ENCODE measurements at regions not wholly inside any gene's neighbourhood (a gene's known extent, or its start where the extent isn't known, plus 50 kb on each side); places are given as distances from the start of the nearest gene placed in this dataset.

- no peak for DNase-seq
Measured at GRCh38 chr10:4687397-4687796, 138.6 kb upstream of the AKR1E2 start.

- DNase-seq, result peak; percentile 15 to 26
Measured at GRCh38 chr10:4686644-4686996, 139.4 kb upstream of the AKR1E2 start.

- no peak for DNase-seq
Measured at GRCh38 chr10:4685904-4686643, 139.9 kb upstream of the AKR1E2 start.

- DNase-seq, result no peak
Measured at GRCh38 chr10:4685491-4685890, 140.5 kb upstream of the AKR1E2 start.

GRCh38 chr10:4684434-4684833, 141.6 kb upstream of the AKR1E2 start:
- no peak for DNase-seq

GRCh38 chr10:4683838-4684237, 142.2 kb upstream of the AKR1E2 start:
- no peak for DNase-seq

GRCh38 chr10:4683137-4683536, 142.9 kb upstream of the AKR1E2 start:
- DNase-seq, result no peak

GRCh38 chr10:4678951-4679671, 146.9 kb upstream of the AKR1E2 start:
- DNase-seq, result no peak

GRCh38 chr10:4678023-4678950, 147.7 kb upstream of the AKR1E2 start:
- DNase-seq, result no peak

GRCh38 chr10:4677296-4678021, 148.5 kb upstream of the AKR1E2 start:
- DNase-seq, result no peak

GRCh38 chr10:4676566-4676965, 149.4 kb upstream of the AKR1E2 start:
- DNase-seq, result no peak

- no peak for DNase-seq
Measured at GRCh38 chr10:4675808-4676207, 150.2 kb upstream of the AKR1E2 start.

- no peak for DNase-seq
Measured at GRCh38 chr10:4673279-4674040, 152.5 kb upstream of the AKR1E2 start.

GRCh38 chr10:4672201-4672600, 153.8 kb upstream of the AKR1E2 start:
- no peak for DNase-seq

- no peak for DNase-seq
Measured at GRCh38 chr10:4671451-4672145, 154.4 kb upstream of the AKR1E2 start.

- DNase-seq, result no peak
Measured at GRCh38 chr10:4670737-4671136, 155.3 kb upstream of the AKR1E2 start.

- DNase-seq, result no peak
Measured at GRCh38 chr10:4669585-4669984, 156.4 kb upstream of the AKR1E2 start.

- DNase-seq, result no peak
Measured at GRCh38 chr10:4663162-4663992, 162.6 kb upstream of the AKR1E2 start.

GRCh38 chr10:4662576-4663161, 163.3 kb upstream of the AKR1E2 start:
- DNase-seq, result no peak

All from activated CD4-positive, alpha-beta T cell treated with anti-CD3 and anti-CD28 coated beads, Interleukin-2, amount 50 U/mL, for 48 hours (primary cell).